Central memory CD8-positive, alpha-beta T cell (primary cell): ENCODE measurements at regions not wholly inside any gene's neighbourhood (a gene's known extent, or its start where the extent isn't known, plus 50 kb on each side); places are given as distances from the start of the nearest gene placed in this dataset.
"Not testable (repeated sequence)": the region's sequence is repeated elsewhere in the genome, so short reads cannot be mapped to it uniquely, and the experiment has no call there.

Experiments used
- ATAC-seq: fragments of 150-1000 bp; cut with Tn5 transposase; replicated peaks from 2 replicates; pipeline ENCODE4 v1.10.0; 2022; ENCODE audit warnings: mild to moderate bottlenecking, moderate FRiP score, moderate number of reproducible peaks; ENCODE audit not compliant: poor library complexity, severe bottlenecking; ENCODE audit errors: extremely low read depth
- DNase-seq, 2 donors: peaks; one replicate each; pipeline ENCODE4 v3.0.0; 2021; ENCODE audit warnings: low spot score in 2 of 2
- H3K27ac Mint-ChIP-seq: one replicate; pipeline ENCODE4 v1.8.0; 2022; ENCODE audit warnings: low read depth, mild to moderate bottlenecking, moderate library complexity, mixed read lengths
- H3K27me3 Mint-ChIP-seq: one replicate; pipeline ENCODE4 v1.8.0; 2022; ENCODE audit warnings: mixed read lengths
- H3K36me3 Mint-ChIP-seq: one replicate; pipeline ENCODE4 v1.8.0; 2022; ENCODE audit warnings: mild to moderate bottlenecking, moderate library complexity, mixed read lengths; ENCODE audit not compliant: insufficient read depth
- H3K4me1 Mint-ChIP-seq: one replicate; pipeline ENCODE4 v1.8.0; 2022; ENCODE audit warnings: mixed read lengths
- H3K4me3 Mint-ChIP-seq: one replicate; pipeline ENCODE4 v1.8.0; 2022; ENCODE audit warnings: mild to moderate bottlenecking, moderate library complexity, mixed read lengths
- H3K9me3 Mint-ChIP-seq: one replicate; pipeline ENCODE4 v1.8.0; 2022; ENCODE audit warnings: mixed read lengths

- H3K4me3 Mint-ChIP-seq = no peak overlapping the region
- no peak overlapping the region for H3K27ac Mint-ChIP-seq
- no peaks in the 10 kb centered on the region for H3K36me3 Mint-ChIP-seq
- no peaks in the 10 kb centered on the region for H3K9me3 Mint-ChIP-seq
- H3K27me3 Mint-ChIP-seq = no peaks in the 10 kb centered on the region
- DNase-seq (no peak), ATAC-seq (no peak)
- no peaks in the 10 kb centered on the region for H3K4me1 Mint-ChIP-seq
These were observed 95.3 kb upstream of the RGPD4 start for GRCh38 chr2:107731435-107731834.

GRCh38 chr2:107735201-107735600 lies 91.5 kb upstream of the RGPD4 start:
- ATAC-seq (no peak), DNase-seq (no peak)
- peaks cover 3% of the 10 kb centered on the region for H3K4me1 Mint-ChIP-seq
- H3K9me3 Mint-ChIP-seq = no peaks in the 10 kb centered on the region
- no peak overlapping the region for H3K27ac Mint-ChIP-seq
- H3K36me3 Mint-ChIP-seq = no peaks in the 10 kb centered on the region
- H3K4me3 Mint-ChIP-seq = no peak overlapping the region
- H3K27me3 Mint-ChIP-seq = no peaks in the 10 kb centered on the region

GRCh38 chr2:107737756-107738155 lies 88.9 kb upstream of the RGPD4 start:
- H3K36me3 Mint-ChIP-seq = no peaks in the 10 kb centered on the region
- H3K9me3 Mint-ChIP-seq = no peaks in the 10 kb centered on the region
- ATAC-seq = no peak
- H3K27ac Mint-ChIP-seq = no peak overlapping the region
- H3K27me3 Mint-ChIP-seq = no peaks in the 10 kb centered on the region
- no peak overlapping the region for H3K4me3 Mint-ChIP-seq
- H3K4me1 Mint-ChIP-seq = peaks cover 8% of the 10 kb centered on the region
- DNase-seq = no peak

- Mint-ChIP-seq H3K9me3 (no peaks in the 10 kb centered on the region), H3K4me3 (no peak overlapping the region), H3K27ac (no peak overlapping the region), H3K36me3 (no peaks in the 10 kb centered on the region), H3K4me1 (peaks cover 8% of the 10 kb centered on the region), H3K27me3 (no peaks in the 10 kb centered on the region)
- no peak for DNase-seq
- ATAC-seq = no peak
These were observed 88.4 kb upstream of the RGPD4 start for GRCh38 chr2:107738266-107738665.

- H3K4me1 Mint-ChIP-seq = peaks cover 8% of the 10 kb centered on the region
- peak; percentile 65 for ATAC-seq
- DNase-seq = no peak
- no peaks in the 10 kb centered on the region for H3K27me3 Mint-ChIP-seq
- peak overlapping the region; percentile 11 for H3K4me3 Mint-ChIP-seq
- H3K36me3 Mint-ChIP-seq = no peaks in the 10 kb centered on the region
- H3K9me3 Mint-ChIP-seq = no peaks in the 10 kb centered on the region
- H3K27ac Mint-ChIP-seq = no peak overlapping the region
These were observed 86.4 kb upstream of the RGPD4 start for GRCh38 chr2:107740300-107740699.

GRCh38 chr2:107742460-107743027 lies 84.1 kb upstream of the RGPD4 start:
- H3K4me1 Mint-ChIP-seq = peaks cover 8% of the 10 kb centered on the region
- no peak for ATAC-seq
- no peaks in the 10 kb centered on the region for H3K9me3 Mint-ChIP-seq
- H3K36me3 Mint-ChIP-seq = no peaks in the 10 kb centered on the region
- H3K4me3 Mint-ChIP-seq = no peak overlapping the region
- H3K27ac Mint-ChIP-seq = no peak overlapping the region
- no peak for DNase-seq
- H3K27me3 Mint-ChIP-seq = no peaks in the 10 kb centered on the region

GRCh38 chr2:107743274-107743673 lies 83.4 kb upstream of the RGPD4 start:
- Mint-ChIP-seq H3K9me3 (no peaks in the 10 kb centered on the region), H3K27me3 (no peaks in the 10 kb centered on the region), H3K27ac (no peak overlapping the region), H3K4me1 (peaks cover 8% of the 10 kb centered on the region), H3K4me3 (no peak overlapping the region), H3K36me3 (no peaks in the 10 kb centered on the region)
- DNase-seq (no peak), ATAC-seq (no peak)

GRCh38 chr2:107745100-107745499 lies 81.6 kb upstream of the RGPD4 start:
- Mint-ChIP-seq H3K36me3 (no peaks in the 10 kb centered on the region), H3K9me3 (no peaks in the 10 kb centered on the region), H3K4me3 (no peak overlapping the region), H3K4me1 (peaks cover 6% of the 10 kb centered on the region), H3K27ac (no peak overlapping the region), H3K27me3 (no peaks in the 10 kb centered on the region)
- DNase-seq (no peak), ATAC-seq (no peak)

- H3K4me1 Mint-ChIP-seq, H3K27me3 Mint-ChIP-seq, H3K9me3 Mint-ChIP-seq, H3K27ac Mint-ChIP-seq, DNase-seq, H3K36me3 Mint-ChIP-seq, ATAC-seq, H3K4me3 Mint-ChIP-seq: not testable (repeated sequence)
These were observed 80.0 kb upstream of the RGPD4 start for GRCh38 chr2:107746552-107747198.

GRCh38 chr2:107747199-107747963 lies 79.3 kb upstream of the RGPD4 start:
- H3K27ac Mint-ChIP-seq, H3K9me3 Mint-ChIP-seq, H3K4me3 Mint-ChIP-seq: not testable (repeated sequence)

GRCh38 chr2:107747964-107748583 lies 78.6 kb upstream of the RGPD4 start:
- ATAC-seq (no peak), DNase-seq (no peak)
- H3K36me3 Mint-ChIP-seq = no peaks in the 10 kb centered on the region
- no peak overlapping the region for H3K4me3 Mint-ChIP-seq
- H3K27me3 Mint-ChIP-seq = no peaks in the 10 kb centered on the region
- H3K9me3 Mint-ChIP-seq = no peaks in the 10 kb centered on the region
- no peak overlapping the region for H3K27ac Mint-ChIP-seq
- H3K4me1 Mint-ChIP-seq = no peaks in the 10 kb centered on the region

More at GRCh38 chr2:107747199-107747963, 79.3 kb upstream of the RGPD4 start:
- not testable (repeated sequence) for H3K36me3 Mint-ChIP-seq, H3K4me1 Mint-ChIP-seq, DNase-seq, H3K27me3 Mint-ChIP-seq, ATAC-seq

GRCh38 chr2:107751936-107752335 lies 74.8 kb upstream of the RGPD4 start:
- H3K27me3 Mint-ChIP-seq = no peaks in the 10 kb centered on the region
- no peak overlapping the region for H3K4me3 Mint-ChIP-seq
- no peak overlapping the region for H3K27ac Mint-ChIP-seq
- H3K4me1 Mint-ChIP-seq = no peaks in the 10 kb centered on the region
- H3K9me3 Mint-ChIP-seq = no peaks in the 10 kb centered on the region
- DNase-seq (no peak), ATAC-seq (no peak)
- H3K36me3 Mint-ChIP-seq = no peaks in the 10 kb centered on the region

GRCh38 chr2:107753806-107754205 lies 72.9 kb upstream of the RGPD4 start:
- not testable (repeated sequence) for H3K4me1 Mint-ChIP-seq, H3K27ac Mint-ChIP-seq, DNase-seq, H3K36me3 Mint-ChIP-seq, H3K27me3 Mint-ChIP-seq, H3K4me3 Mint-ChIP-seq, H3K9me3 Mint-ChIP-seq, ATAC-seq
